Osteocyte (in vitro differentiated cells): ENCODE measurements at regions not wholly inside any gene's neighbourhood (a gene's known extent, or its start where the extent isn't known, plus 50 kb on each side); places are given as distances from the start of the nearest gene placed in this dataset.
A peak's percentile ranks its signal among the peaks of the same experiment; 100 is the strongest.

Experiments
- DNase-seq: peaks from one replicate; pipeline ENCODE4 v3.0.0; 2021; ENCODE audit warnings: mixed read lengths; ENCODE audit not compliant: unreplicated experiment; ENCODE audit errors: extremely low spot score
- H3K27ac Mint-ChIP-seq: one replicate; pipeline ENCODE4 v1.8.0; 2021; ENCODE audit warnings: mild to moderate bottlenecking, mixed read lengths; ENCODE audit not compliant: unreplicated experiment
- H3K27me3 Mint-ChIP-seq: one replicate; pipeline ENCODE4 v1.8.0; 2021; ENCODE audit warnings: mixed read lengths; ENCODE audit not compliant: unreplicated experiment
- H3K36me3 Mint-ChIP-seq: one replicate; pipeline ENCODE4 v1.8.0; 2021; ENCODE audit warnings: mixed read lengths; ENCODE audit not compliant: unreplicated experiment
- H3K4me1 Mint-ChIP-seq: one replicate; pipeline ENCODE4 v1.8.0; 2021; ENCODE audit warnings: mixed read lengths; ENCODE audit not compliant: unreplicated experiment
- H3K4me3 Mint-ChIP-seq: one replicate; pipeline ENCODE4 v1.8.0; 2021; ENCODE audit warnings: mild to moderate bottlenecking, moderate library complexity, mixed read lengths; ENCODE audit not compliant: unreplicated experiment
- H3K9me3 Mint-ChIP-seq: one replicate; pipeline ENCODE4 v1.8.0; 2021; ENCODE audit warnings: mixed read lengths; ENCODE audit not compliant: unreplicated experiment
- CTCF ChIP-seq: fragments of 200-600 bp; sonication (generic); IDR thresholded peaks from 2 replicates; pipeline ENCODE4 v1.5.0; 2021; ENCODE audit warnings: antibody characterized with exemption, mild to moderate bottlenecking, moderate library complexity

GRCh38 chr2:47235132-47235531 lies 58.8 kb upstream of the CALM2 start:
- H3K4me3 Mint-ChIP-seq: no peak overlapping the region
- H3K4me1 Mint-ChIP-seq: peaks cover 61% of the 10 kb centered on the region
- no peaks in the 10 kb centered on the region for H3K27me3 Mint-ChIP-seq
- no peak overlapping the region for H3K27ac Mint-ChIP-seq
- no peak for DNase-seq
- no peaks in the 10 kb centered on the region for H3K9me3 Mint-ChIP-seq
- TF ChIP-seq CTCF: no peak
- H3K36me3 Mint-ChIP-seq: no peaks in the 10 kb centered on the region

GRCh38 chr2:47234456-47234855 lies 58.1 kb upstream of the CALM2 start:
- peaks cover 58% of the 10 kb centered on the region for H3K4me1 Mint-ChIP-seq
- no peak for DNase-seq
- H3K36me3 Mint-ChIP-seq: no peaks in the 10 kb centered on the region
- H3K27ac Mint-ChIP-seq: no peak overlapping the region
- no peaks in the 10 kb centered on the region for H3K27me3 Mint-ChIP-seq
- no peak overlapping the region for H3K4me3 Mint-ChIP-seq
- no peaks in the 10 kb centered on the region for H3K9me3 Mint-ChIP-seq
- no peak for TF ChIP-seq CTCF

GRCh38 chr2:47232738-47233415 lies 56.6 kb upstream of the CALM2 start:
- Mint-ChIP-seq H3K9me3 (no peaks in the 10 kb centered on the region), H3K4me1 (peaks cover 46% of the 10 kb centered on the region), H3K4me3 (no peak overlapping the region), H3K36me3 (no peaks in the 10 kb centered on the region), H3K27me3 (no peaks in the 10 kb centered on the region), H3K27ac (peak overlapping the region; percentile 38)
- no peak for TF ChIP-seq CTCF
- DNase-seq: no peak

GRCh38 chr2:47230418-47230817 lies 54.1 kb upstream of the CALM2 start:
- peaks cover 37% of the 10 kb centered on the region for H3K4me1 Mint-ChIP-seq
- no peak for DNase-seq
- no peaks in the 10 kb centered on the region for H3K9me3 Mint-ChIP-seq
- TF ChIP-seq CTCF: no peak
- no peak overlapping the region for H3K4me3 Mint-ChIP-seq
- no peaks in the 10 kb centered on the region for H3K36me3 Mint-ChIP-seq
- H3K27me3 Mint-ChIP-seq: no peaks in the 10 kb centered on the region
- no peak overlapping the region for H3K27ac Mint-ChIP-seq

GRCh38 chr2:47227532-47228279 lies 51.4 kb upstream of the CALM2 start:
- TF ChIP-seq CTCF: no peak
- peaks cover 44% of the 10 kb centered on the region for H3K4me1 Mint-ChIP-seq
- no peaks in the 10 kb centered on the region for H3K36me3 Mint-ChIP-seq
- DNase-seq: no peak
- no peaks in the 10 kb centered on the region for H3K27me3 Mint-ChIP-seq
- H3K27ac Mint-ChIP-seq: no peak overlapping the region
- H3K9me3 Mint-ChIP-seq: no peaks in the 10 kb centered on the region
- no peak overlapping the region for H3K4me3 Mint-ChIP-seq
